ENCODE measurements at regions not wholly inside any gene's neighbourhood (a gene's known extent, or its start where the extent isn't known, plus 50 kb on each side); places are given as distances from the start of the nearest gene placed in this dataset.

- H3K9me3 ChIP-seq (ENCODE audit: control insufficient read depth, insufficient read depth, low read length) = peaks cover 12% of the 10 kb centered on the region
- Mint-ChIP-seq H3K36me3 (no peaks in the 10 kb centered on the region), H3K27me3 (ENCODE audit: low read depth in 2 of 2) (no peaks in the 10 kb centered on the region), H3K4me1 (no peaks in the 10 kb centered on the region), H3K9me3 (peaks cover 9 to 17% of the 10 kb centered on the region in 2 donors), H3K4me3 (no peak overlapping the region), H3K27ac (no peak overlapping the region)
- no peaks in the 10 kb centered on the region for H3K4me1 ChIP-seq (ENCODE audit: control insufficient read depth, insufficient read depth, low read length)
- no peak for TF ChIP-seq CTCF (IDR thresholded peaks at IDR 0.05)
- ATAC-seq = no peak
- H3K27me3 ChIP-seq (ENCODE audit: control insufficient read depth, insufficient read depth, low read length) = no peaks in the 10 kb centered on the region
- no peak overlapping the region for H3K27ac ChIP-seq (ENCODE audit: low read length)
- intact Hi-C loops (cut with micrococcal nuclease) = no loop called here
- no peak for DNase-seq
- H3K4me3 ChIP-seq (ENCODE audit: low read length) = no peak overlapping the region
- H3K36me3 ChIP-seq (ENCODE audit: control insufficient read depth, insufficient read depth, low read length) = no peaks in the 10 kb centered on the region
- WGBS (ENCODE audit: insufficient coverage) = 75% methylated on average over 1 of the region's 3 CpGs
Measured at GRCh38 chr3:95389725-95390313, 1327.0 kb downstream of the NSUN3 start.

- no peak for TF ChIP-seq CTCF (IDR thresholded peaks at IDR 0.05)
- H3K27ac Mint-ChIP-seq = no peak overlapping the region
- H3K36me3 Mint-ChIP-seq = no peaks in the 10 kb centered on the region
- no peak for DNase-seq
- H3K9me3 Mint-ChIP-seq = peaks cover 13 to 15% of the 10 kb centered on the region in 2 donors
- H3K9me3 ChIP-seq (ENCODE audit: control insufficient read depth, insufficient read depth, low read length) = peaks cover 8% of the 10 kb centered on the region
- intact Hi-C loops (cut with micrococcal nuclease) = no loop called here
- no peaks in the 10 kb centered on the region for H3K27me3 Mint-ChIP-seq (ENCODE audit: low read depth in 2 of 2)
- ATAC-seq = no peak
- no peaks in the 10 kb centered on the region for H3K4me1 ChIP-seq (ENCODE audit: control insufficient read depth, insufficient read depth, low read length)
- no peaks in the 10 kb centered on the region for H3K36me3 ChIP-seq (ENCODE audit: control insufficient read depth, insufficient read depth, low read length)
- no peak overlapping the region for H3K27ac ChIP-seq (ENCODE audit: low read length)
- H3K4me1 Mint-ChIP-seq = no peaks in the 10 kb centered on the region
- H3K4me3 ChIP-seq (ENCODE audit: low read length) = no peak overlapping the region
- WGBS (ENCODE audit: insufficient coverage) = 66% methylated on average over 2 of the region's 2 CpGs
- H3K27me3 ChIP-seq (ENCODE audit: control insufficient read depth, insufficient read depth, low read length) = no peaks in the 10 kb centered on the region
- H3K4me3 Mint-ChIP-seq = no peak overlapping the region
Measured at GRCh38 chr3:95394286-95394685, 1331.4 kb downstream of the NSUN3 start.

- no peak overlapping the region for H3K4me3 Mint-ChIP-seq
- ATAC-seq = no peak
- Histone ChIP-seq H3K4me1 (ENCODE audit: control insufficient read depth, insufficient read depth, low read length) (no peaks in the 10 kb centered on the region), H3K27me3 (ENCODE audit: control insufficient read depth, insufficient read depth, low read length) (no peaks in the 10 kb centered on the region), H3K36me3 (ENCODE audit: control insufficient read depth, insufficient read depth, low read length) (no peaks in the 10 kb centered on the region), H3K4me3 (ENCODE audit: low read length) (no peak overlapping the region), H3K9me3 (ENCODE audit: control insufficient read depth, insufficient read depth, low read length) (peaks cover 8% of the 10 kb centered on the region), H3K27ac (ENCODE audit: low read length) (no peak overlapping the region)
- no peak for DNase-seq
- no peak overlapping the region for H3K27ac Mint-ChIP-seq
- TF ChIP-seq CTCF (IDR thresholded peaks at IDR 0.05) = no peak
- 83% methylated on average over 3 of the region's 3 CpGs for WGBS (ENCODE audit: insufficient coverage)
- no peaks in the 10 kb centered on the region for H3K27me3 Mint-ChIP-seq (ENCODE audit: low read depth in 2 of 2)
- intact Hi-C loops (cut with micrococcal nuclease) = no loop called here
- peaks cover 6% of the 10 kb centered on the region for H3K36me3 Mint-ChIP-seq
- no peaks in the 10 kb centered on the region for H3K4me1 Mint-ChIP-seq
- H3K9me3 Mint-ChIP-seq = peaks cover 12 to 34% of the 10 kb centered on the region in 2 donors
Measured at GRCh38 chr3:95399585-95399984, 1336.7 kb downstream of the NSUN3 start.

- DNase-seq = no peak
- TF ChIP-seq CTCF (IDR thresholded peaks at IDR 0.05) = no peak
- H3K36me3 ChIP-seq (ENCODE audit: control insufficient read depth, insufficient read depth, low read length) = no peaks in the 10 kb centered on the region
- Mint-ChIP-seq H3K4me1 (no peaks in the 10 kb centered on the region), H3K9me3 (peaks cover 12 to 28% of the 10 kb centered on the region in 2 donors), H3K27ac (no peak overlapping the region), H3K36me3 (peaks cover 6% of the 10 kb centered on the region), H3K27me3 (ENCODE audit: low read depth in 2 of 2) (no peaks in the 10 kb centered on the region), H3K4me3 (no peak overlapping the region)
- no peak overlapping the region for H3K27ac ChIP-seq (ENCODE audit: low read length)
- no peak overlapping the region for H3K4me3 ChIP-seq (ENCODE audit: low read length)
- intact Hi-C loops (cut with micrococcal nuclease) = no loop called here
- no CpG with 5 or more reads among the region's 2 CpGs for WGBS (ENCODE audit: insufficient coverage)
- H3K9me3 ChIP-seq (ENCODE audit: control insufficient read depth, insufficient read depth, low read length) = peaks cover 8% of the 10 kb centered on the region
- ATAC-seq = no peak
- H3K4me1 ChIP-seq (ENCODE audit: control insufficient read depth, insufficient read depth, low read length) = no peaks in the 10 kb centered on the region
- no peaks in the 10 kb centered on the region for H3K27me3 ChIP-seq (ENCODE audit: control insufficient read depth, insufficient read depth, low read length)
Measured at GRCh38 chr3:95401693-95402092, 1338.8 kb downstream of the NSUN3 start.

Data from natural killer cell (primary cell).